ENCODE measurements at regions not wholly inside any gene's neighbourhood (a gene's known extent, or its start where the extent isn't known, plus 50 kb on each side); places are given as distances from the start of the nearest gene placed in this dataset.
A peak's percentile ranks its signal among the peaks of the same experiment; 100 is the strongest.

- DNase-seq: peak; percentile 23
Measured at GRCh38 chr22:49540084-49540912, 287.4 kb downstream of the BRD1 start.

GRCh38 chr22:49538006-49538405, 289.7 kb downstream of the BRD1 start:
- DNase-seq: no peak

- DNase-seq: no peak
Measured at GRCh38 chr22:49536571-49537131, 291.0 kb downstream of the BRD1 start.

GRCh38 chr22:49535527-49536125, 292.0 kb downstream of the BRD1 start:
- no peak for DNase-seq

- no peak for DNase-seq
Measured at GRCh38 chr22:49535126-49535525, 292.5 kb downstream of the BRD1 start.

- DNase-seq: no peak
Measured at GRCh38 chr22:49534386-49534785, 293.3 kb downstream of the BRD1 start.

- DNase-seq: no peak
Measured at GRCh38 chr22:49533886-49534285, 293.8 kb downstream of the BRD1 start.

GRCh38 chr22:49532869-49533802, 294.5 kb downstream of the BRD1 start:
- DNase-seq: no peak

GRCh38 chr22:49531368-49531791, 296.3 kb downstream of the BRD1 start:
- no peak for DNase-seq

- DNase-seq: no peak
Measured at GRCh38 chr22:49530671-49531367, 296.9 kb downstream of the BRD1 start.

- DNase-seq: peak; percentile 62
Measured at GRCh38 chr22:49528420-49528720, 299.3 kb downstream of the BRD1 start.

GRCh38 chr22:49527611-49528419, 299.9 kb downstream of the BRD1 start:
- no peak for DNase-seq

- DNase-seq: no peak
Measured at GRCh38 chr22:49525801-49526535, 301.7 kb downstream of the BRD1 start.

GRCh38 chr22:49525360-49525759, 302.3 kb downstream of the BRD1 start:
- no peak for DNase-seq

- DNase-seq: no peak
Measured at GRCh38 chr22:49524362-49524761, 303.3 kb downstream of the BRD1 start.

GRCh38 chr22:49523374-49524008, 304.2 kb downstream of the BRD1 start:
- no peak for DNase-seq

- no peak for DNase-seq
Measured at GRCh38 chr22:49522582-49523373, 304.9 kb downstream of the BRD1 start.

- no peak for DNase-seq
Measured at GRCh38 chr22:49521787-49522224, 305.9 kb downstream of the BRD1 start.

- DNase-seq: no peak
Measured at GRCh38 chr22:49519117-49519737, 308.4 kb downstream of the BRD1 start.
